HL-60 (cell line): ENCODE measurements at regions not wholly inside any gene's neighbourhood (a gene's known extent, or its start where the extent isn't known, plus 50 kb on each side); places are given as distances from the start of the nearest gene placed in this dataset.

Experiments used
- DNase-seq, 2 experiments: peaks; one replicate each; pipeline ENCODE4 v3.0.0-alpha.2; 2010 to 2020; ENCODE audit warnings: low read depth in 1 of 2, low spot score in 1 of 2
- H3K27ac ChIP-seq: fragments of 250-450 bp; sonication (Bioruptor Pico); replicated peaks from 2 replicates; pipeline ENCODE4 v1.5.1; 2020; ENCODE audit warnings: mild to moderate bottlenecking, moderate library complexity
- H3K27me3 ChIP-seq: fragments of 250-450 bp; sonication (Bioruptor Pico); 2 replicates; pipeline ENCODE4 v1.5.1; 2021; ENCODE audit warnings: mild to moderate bottlenecking, moderate library complexity; ENCODE audit not compliant: insufficient read depth, poor library complexity, severe bottlenecking
- H3K4me3 ChIP-seq: replicated peaks from 2 replicates; pipeline ENCODE4 v1.5.1; 2011; ENCODE audit warnings: mild to moderate bottlenecking, control low read depth, low read length; ENCODE audit not compliant: insufficient read depth
- CTCF ChIP-seq: IDR thresholded peaks from one replicate; pipeline ENCODE4 v1.5.1; 2011; ENCODE audit warnings: low read length, control low read depth, inconsistent platforms; ENCODE audit not compliant: insufficient read depth
- GABPA ChIP-seq: IDR thresholded peaks from 2 replicates; pipeline ENCODE4 v1.6.1; 2012; ENCODE audit warnings: low read depth
- POLR2AphosphoS5 ChIP-seq: IDR thresholded peaks from 2 replicates; pipeline ENCODE4 v1.6.1; 2012; ENCODE audit warnings: low read depth
- REST ChIP-seq: IDR thresholded peaks from 2 replicates; pipeline ENCODE4 v1.6.1; 2012; ENCODE audit warnings: low read depth; ENCODE audit not compliant: insufficient replicate concordance
- SPI1 ChIP-seq: IDR thresholded peaks from 2 replicates; pipeline ENCODE4 v1.6.1; 2012; ENCODE audit warnings: low read depth, mild to moderate bottlenecking, borderline replicate concordance

GRCh38 chr7:96427143-96427542 lies 105.2 kb upstream of the SLC25A13 start:
- DNase-seq: no peak
- no peak overlapping the region for H3K4me3 ChIP-seq
- no peaks in the 10 kb centered on the region for H3K27me3 ChIP-seq
- H3K27ac ChIP-seq: no peak overlapping the region
- TF ChIP-seq GABPA: no peak
- TF ChIP-seq POLR2AphosphoS5: no peak
- no peak for TF ChIP-seq CTCF
- TF ChIP-seq SPI1: no peak
- no peak for TF ChIP-seq REST

DNA sequence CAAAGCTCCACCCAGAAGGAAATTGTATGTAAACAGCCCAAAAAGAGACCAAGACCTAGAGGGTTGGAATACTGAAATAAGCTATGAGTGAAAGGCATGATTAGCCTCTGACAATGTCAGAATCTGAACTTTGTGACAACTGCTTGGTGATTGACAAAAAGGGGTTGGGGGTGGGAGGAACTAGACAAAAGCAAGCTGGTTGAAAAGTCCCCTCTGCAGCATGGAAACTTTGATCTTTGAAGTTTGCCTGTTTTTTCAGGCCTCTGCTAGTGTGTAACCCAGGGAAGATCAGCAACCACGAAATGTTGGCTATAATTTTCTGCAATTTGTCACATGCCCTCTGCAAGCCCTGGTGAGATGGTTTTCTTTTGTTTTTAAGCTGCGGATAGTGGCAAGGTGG lies 104.8 kb upstream of the SLC25A13 start:
- TF ChIP-seq SPI1 (no peak), POLR2AphosphoS5 (no peak), CTCF (no peak), REST (no peak), GABPA (no peak)
- Histone ChIP-seq H3K27me3 (peaks cover under 1% of the 10 kb centered on the region), H3K27ac (no peak overlapping the region), H3K4me3 (no peak overlapping the region)
- no peak for DNase-seq

DNA sequence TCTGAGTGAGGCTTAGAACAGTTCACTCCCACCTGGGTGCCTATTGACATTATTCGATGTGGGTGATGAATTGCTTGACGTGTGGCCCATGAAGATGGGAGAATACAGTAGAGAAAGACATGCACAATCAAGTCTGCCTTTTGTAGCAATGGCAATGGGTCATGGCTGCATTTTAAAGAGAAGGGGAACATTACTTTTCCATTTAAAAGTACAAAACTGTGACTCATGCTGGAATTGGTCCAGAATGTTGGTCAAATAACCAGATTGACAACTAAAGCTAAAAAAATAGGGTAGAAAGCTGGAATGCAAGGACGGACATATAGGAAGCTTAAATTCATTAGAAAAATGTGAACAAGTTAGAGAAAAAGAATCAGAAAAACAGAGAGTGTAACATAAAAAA lies 104.1 kb upstream of the SLC25A13 start:
- Histone ChIP-seq H3K27me3 (peaks cover 4% of the 10 kb centered on the region), H3K4me3 (no peak overlapping the region), H3K27ac (no peak overlapping the region)
- DNase-seq: no peak
- TF ChIP-seq SPI1 (no peak), REST (no peak), POLR2AphosphoS5 (no peak), CTCF (no peak), GABPA (no peak)
